Gastroesophageal sphincter (tissue), 3 donors: ENCODE measurements at regions not wholly inside any gene's neighbourhood (a gene's known extent, or its start where the extent isn't known, plus 50 kb on each side); places are given as distances from the start of the nearest gene placed in this dataset.

Experiments
- EP300 ChIP-seq: sonication (generic); formaldehyde crosslinking; IDR thresholded peaks from one replicate; pipeline ENCODE4 v1.6.1; 2017; ENCODE audit warnings: antibody characterized with exemption, mild to moderate bottlenecking
- TF ChIP-seq, protein P1 (sequence below), 4 experiments: fragments of 200-600 bp in 2 of 4; fragments of 450-650 bp in 2 of 4; sonication (generic) in 1 of 4; IDR thresholded peaks; one replicate each; pipeline ENCODE4 v1.5.1; 2017 to 2019; ENCODE audit warnings: antibody characterized with exemption in 4 of 4, mild to moderate bottlenecking in 2 of 4, moderate library complexity in 2 of 4

- TF ChIP-seq, protein P1, sequence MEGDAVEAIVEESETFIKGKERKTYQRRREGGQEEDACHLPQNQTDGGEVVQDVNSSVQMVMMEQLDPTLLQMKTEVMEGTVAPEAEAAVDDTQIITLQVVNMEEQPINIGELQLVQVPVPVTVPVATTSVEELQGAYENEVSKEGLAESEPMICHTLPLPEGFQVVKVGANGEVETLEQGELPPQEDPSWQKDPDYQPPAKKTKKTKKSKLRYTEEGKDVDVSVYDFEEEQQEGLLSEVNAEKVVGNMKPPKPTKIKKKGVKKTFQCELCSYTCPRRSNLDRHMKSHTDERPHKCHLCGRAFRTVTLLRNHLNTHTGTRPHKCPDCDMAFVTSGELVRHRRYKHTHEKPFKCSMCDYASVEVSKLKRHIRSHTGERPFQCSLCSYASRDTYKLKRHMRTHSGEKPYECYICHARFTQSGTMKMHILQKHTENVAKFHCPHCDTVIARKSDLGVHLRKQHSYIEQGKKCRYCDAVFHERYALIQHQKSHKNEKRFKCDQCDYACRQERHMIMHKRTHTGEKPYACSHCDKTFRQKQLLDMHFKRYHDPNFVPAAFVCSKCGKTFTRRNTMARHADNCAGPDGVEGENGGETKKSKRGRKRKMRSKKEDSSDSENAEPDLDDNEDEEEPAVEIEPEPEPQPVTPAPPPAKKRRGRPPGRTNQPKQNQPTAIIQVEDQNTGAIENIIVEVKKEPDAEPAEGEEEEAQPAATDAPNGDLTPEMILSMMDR (IDR thresholded peaks at IDR 0.05) = no peak
- TF ChIP-seq EP300 = no peak
Measured at GRCh38 chr5:53424686-53425615, 55.5 kb upstream of the FST start.
